ENCODE measurements at regions not wholly inside any gene's neighbourhood (a gene's known extent, or its start where the extent isn't known, plus 50 kb on each side); places are given as distances from the start of the nearest gene placed in this dataset.
"Not testable (repeated sequence)": the region's sequence is repeated elsewhere in the genome, so short reads cannot be mapped to it uniquely, and the experiment has no call there.

DNA sequence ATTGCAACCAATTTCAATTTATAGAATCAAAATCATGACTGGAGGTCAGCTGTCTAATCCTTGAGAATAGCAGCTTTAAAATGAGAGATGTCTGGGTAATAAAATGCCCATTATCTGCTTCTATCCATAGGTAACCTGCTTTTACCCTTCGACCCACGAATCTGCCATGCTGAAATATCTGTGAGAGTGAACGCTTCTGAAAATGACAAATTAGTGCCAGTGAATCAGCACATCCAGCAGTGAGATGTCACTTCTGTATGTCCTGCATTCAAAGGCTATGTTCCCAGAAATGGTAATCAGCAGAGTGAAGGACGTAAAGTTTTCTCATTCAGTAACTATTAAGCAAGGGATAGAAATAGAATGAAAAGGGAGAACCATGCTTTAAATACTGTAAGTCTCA, 532.4 kb upstream of the ITGA1 start:
- H3K4me1 ChIP-seq (ENCODE audit: control insufficient read depth, insufficient read depth, low read length), result no peaks in the 10 kb centered on the region
- no peaks in the 10 kb centered on the region for H3K27me3 ChIP-seq (ENCODE audit: control insufficient read depth, insufficient read depth, low read length)
- no peak for DNase-seq
- H3K36me3 ChIP-seq (ENCODE audit: control insufficient read depth, insufficient read depth, low read length), result no peaks in the 10 kb centered on the region
- H3K4me3 ChIP-seq (ENCODE audit: low read length), result no peak overlapping the region
- H3K9me3 ChIP-seq (replicated peaks; ENCODE audit: control insufficient read depth, low read depth, low read length), result no peaks in the 10 kb centered on the region
- H3K27ac ChIP-seq (ENCODE audit: low read length), result no peak overlapping the region
- no CpG with 5 or more reads among the region's 4 CpGs for WGBS (ENCODE audit: insufficient coverage)

DNA sequence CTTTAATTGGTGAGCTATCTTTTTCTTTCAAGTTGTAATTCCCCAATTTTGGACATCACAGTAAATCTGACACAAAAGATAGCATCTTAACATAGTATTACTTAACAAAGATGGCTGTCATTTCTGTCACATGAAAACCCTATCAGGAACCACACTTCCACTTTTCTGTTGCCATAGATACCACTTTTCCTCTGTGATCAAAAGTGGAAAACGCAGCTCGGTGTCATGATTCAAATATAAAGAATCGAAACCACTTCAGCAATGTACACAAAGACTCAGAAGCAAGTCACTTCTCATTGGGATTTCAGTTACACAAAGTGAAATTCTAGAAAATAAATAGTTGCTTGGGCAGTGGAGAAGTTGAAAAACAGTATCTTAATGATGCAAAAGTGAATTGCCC, 524.9 kb upstream of the ITGA1 start:
- DNase-seq, result no peak
- H3K27ac ChIP-seq (ENCODE audit: low read length), result no peak overlapping the region
- no peaks in the 10 kb centered on the region for H3K4me1 ChIP-seq (ENCODE audit: control insufficient read depth, insufficient read depth, low read length)
- no peaks in the 10 kb centered on the region for H3K9me3 ChIP-seq (replicated peaks; ENCODE audit: control insufficient read depth, low read depth, low read length)
- H3K27me3 ChIP-seq (ENCODE audit: control insufficient read depth, insufficient read depth, low read length), result no peaks in the 10 kb centered on the region
- no peaks in the 10 kb centered on the region for H3K36me3 ChIP-seq (ENCODE audit: control insufficient read depth, insufficient read depth, low read length)
- WGBS (ENCODE audit: insufficient coverage), result no CpG with 5 or more reads among the region's 3 CpGs
- no peak overlapping the region for H3K4me3 ChIP-seq (ENCODE audit: low read length)

DNA sequence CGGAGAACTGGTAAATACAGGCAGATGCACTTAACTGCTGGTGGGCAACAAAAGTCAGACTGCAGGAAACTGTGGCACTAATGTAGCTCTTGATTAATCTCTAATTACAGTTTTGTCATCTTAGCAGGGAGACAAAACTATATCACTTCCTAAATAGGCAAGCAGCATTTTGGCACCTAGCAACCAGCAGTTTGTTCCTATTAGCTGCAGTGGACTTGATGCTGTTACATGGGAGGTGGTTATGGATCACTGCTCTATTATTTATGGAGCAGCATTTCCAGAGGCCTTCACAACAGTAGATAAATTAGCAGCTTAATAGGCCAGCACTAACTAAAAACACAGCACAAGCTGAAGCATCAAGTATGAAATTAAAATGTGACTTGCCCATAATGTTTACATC, 518.3 kb upstream of the ITGA1 start:
- Histone ChIP-seq H3K27me3 (ENCODE audit: control insufficient read depth, insufficient read depth, low read length) (no peaks in the 10 kb centered on the region), H3K4me1 (ENCODE audit: control insufficient read depth, insufficient read depth, low read length) (no peaks in the 10 kb centered on the region), H3K4me3 (ENCODE audit: low read length) (no peak overlapping the region), H3K9me3 (replicated peaks; ENCODE audit: control insufficient read depth, low read depth, low read length) (no peaks in the 10 kb centered on the region), H3K36me3 (ENCODE audit: control insufficient read depth, insufficient read depth, low read length) (no peaks in the 10 kb centered on the region), H3K27ac (ENCODE audit: low read length) (no peak overlapping the region)
- no CpG with 5 or more reads among the region's 1 CpG for WGBS (ENCODE audit: insufficient coverage)
- no peak for DNase-seq

DNA sequence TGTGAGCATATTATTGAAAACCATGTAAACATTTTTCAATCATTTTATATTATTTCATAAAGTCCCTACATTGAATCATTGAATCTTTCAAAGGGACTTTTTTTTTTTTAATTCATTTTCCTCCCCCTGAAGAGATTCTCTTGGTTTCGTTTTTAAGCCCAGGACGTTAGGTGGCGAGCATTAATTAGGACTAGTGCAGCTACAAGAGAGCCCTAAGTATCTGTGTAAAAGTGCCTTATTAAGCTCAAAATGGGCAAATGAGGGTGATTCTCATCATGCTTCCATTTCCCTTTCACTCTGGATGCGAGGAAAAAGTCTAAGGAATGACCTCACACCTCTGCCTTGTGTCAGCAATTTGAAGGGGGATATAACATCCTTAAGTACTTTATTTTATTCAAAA, 517.9 kb upstream of the ITGA1 start:
- H3K4me1 ChIP-seq (ENCODE audit: control insufficient read depth, insufficient read depth, low read length), result no peaks in the 10 kb centered on the region
- H3K27ac ChIP-seq (ENCODE audit: low read length), result no peak overlapping the region
- no peaks in the 10 kb centered on the region for H3K36me3 ChIP-seq (ENCODE audit: control insufficient read depth, insufficient read depth, low read length)
- no peaks in the 10 kb centered on the region for H3K9me3 ChIP-seq (replicated peaks; ENCODE audit: control insufficient read depth, low read depth, low read length)
- no peak for DNase-seq
- no peak overlapping the region for H3K4me3 ChIP-seq (ENCODE audit: low read length)
- no CpG with 5 or more reads among the region's 4 CpGs for WGBS (ENCODE audit: insufficient coverage)
- H3K27me3 ChIP-seq (ENCODE audit: control insufficient read depth, insufficient read depth, low read length), result no peaks in the 10 kb centered on the region

DNA sequence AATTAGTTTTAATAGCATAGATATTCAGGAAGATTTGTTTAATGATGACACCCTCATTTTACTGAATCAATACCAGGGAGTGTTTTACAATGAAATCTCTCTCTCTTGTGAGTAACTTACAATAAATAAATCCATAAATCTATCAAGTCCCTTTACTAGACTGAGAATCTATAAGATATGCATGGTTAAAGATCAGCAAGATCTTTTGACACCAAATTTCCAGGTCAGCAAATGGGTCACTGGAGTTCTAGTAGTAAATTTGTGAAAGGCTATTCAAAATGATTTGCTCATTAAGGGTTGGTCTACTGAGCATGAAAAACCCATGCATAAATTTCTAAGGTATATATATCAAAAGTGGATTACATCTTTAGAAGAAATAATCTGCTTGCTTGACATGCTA, 512.1 kb upstream of the ITGA1 start:
- Histone ChIP-seq H3K27me3 (ENCODE audit: control insufficient read depth, insufficient read depth, low read length) (no peaks in the 10 kb centered on the region), H3K9me3 (replicated peaks; ENCODE audit: control insufficient read depth, low read depth, low read length) (no peaks in the 10 kb centered on the region), H3K36me3 (ENCODE audit: control insufficient read depth, insufficient read depth, low read length) (no peaks in the 10 kb centered on the region), H3K27ac (ENCODE audit: low read length) (no peak overlapping the region), H3K4me3 (ENCODE audit: low read length) (no peak overlapping the region), H3K4me1 (ENCODE audit: control insufficient read depth, insufficient read depth, low read length) (no peaks in the 10 kb centered on the region)
- DNase-seq, result no peak

DNA sequence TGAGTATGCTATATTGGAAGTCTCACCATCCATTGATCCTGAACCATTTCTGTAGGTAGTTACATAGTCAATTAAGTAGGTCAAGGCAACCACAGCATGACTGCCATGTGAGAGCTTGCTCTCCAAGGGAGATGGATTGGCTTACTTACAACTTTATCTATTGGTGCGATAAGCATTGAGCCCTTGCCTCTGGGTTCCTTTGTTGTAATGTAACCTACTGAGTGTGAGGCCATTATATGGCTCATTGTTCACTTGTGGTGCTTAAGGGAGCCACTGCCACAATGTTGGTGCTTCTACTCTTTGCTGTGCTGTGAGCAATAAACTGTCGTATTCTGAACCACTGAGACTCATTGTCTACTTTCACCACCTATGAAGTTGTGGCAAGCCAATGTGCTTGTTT, 510.6 kb upstream of the ITGA1 start:
- no peak for DNase-seq
- WGBS (ENCODE audit: insufficient coverage), result 86% methylated on average over 1 of the region's 2 CpGs
- no peak overlapping the region for H3K27ac ChIP-seq (ENCODE audit: low read length)
- no peak overlapping the region for H3K4me3 ChIP-seq (ENCODE audit: low read length)
- H3K9me3 ChIP-seq (replicated peaks; ENCODE audit: control insufficient read depth, low read depth, low read length), result no peaks in the 10 kb centered on the region
- H3K4me1 ChIP-seq (ENCODE audit: control insufficient read depth, insufficient read depth, low read length), result no peaks in the 10 kb centered on the region
- no peaks in the 10 kb centered on the region for H3K27me3 ChIP-seq (ENCODE audit: control insufficient read depth, insufficient read depth, low read length)
- no peaks in the 10 kb centered on the region for H3K36me3 ChIP-seq (ENCODE audit: control insufficient read depth, insufficient read depth, low read length)

DNA sequence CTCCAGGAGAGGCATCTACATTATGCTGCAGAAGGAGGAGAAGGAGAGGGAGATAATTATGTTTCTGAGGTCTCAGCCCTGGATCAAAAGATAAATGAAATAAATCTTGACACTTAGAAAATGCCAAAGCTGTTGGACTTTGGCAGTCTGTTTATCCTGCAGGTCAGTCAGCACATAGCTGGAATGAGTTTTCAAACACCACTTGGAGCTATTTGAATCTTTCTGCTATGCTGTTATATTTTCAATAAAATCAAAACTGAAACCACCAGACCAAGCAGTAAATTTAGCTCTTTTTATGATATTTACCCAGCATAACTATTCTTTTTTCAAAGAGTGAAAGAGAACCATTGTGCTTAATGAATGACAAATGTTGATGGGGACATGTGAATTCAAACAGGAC, 505.1 kb upstream of the ITGA1 start:
- Histone ChIP-seq H3K27ac (ENCODE audit: low read length) (no peak overlapping the region), H3K36me3 (ENCODE audit: control insufficient read depth, insufficient read depth, low read length) (no peaks in the 10 kb centered on the region), H3K4me1 (ENCODE audit: control insufficient read depth, insufficient read depth, low read length) (no peaks in the 10 kb centered on the region), H3K27me3 (ENCODE audit: control insufficient read depth, insufficient read depth, low read length) (no peaks in the 10 kb centered on the region), H3K9me3 (replicated peaks; ENCODE audit: control insufficient read depth, low read depth, low read length) (no peaks in the 10 kb centered on the region), H3K4me3 (ENCODE audit: low read length) (no peak overlapping the region)
- DNase-seq, result no peak

DNA sequence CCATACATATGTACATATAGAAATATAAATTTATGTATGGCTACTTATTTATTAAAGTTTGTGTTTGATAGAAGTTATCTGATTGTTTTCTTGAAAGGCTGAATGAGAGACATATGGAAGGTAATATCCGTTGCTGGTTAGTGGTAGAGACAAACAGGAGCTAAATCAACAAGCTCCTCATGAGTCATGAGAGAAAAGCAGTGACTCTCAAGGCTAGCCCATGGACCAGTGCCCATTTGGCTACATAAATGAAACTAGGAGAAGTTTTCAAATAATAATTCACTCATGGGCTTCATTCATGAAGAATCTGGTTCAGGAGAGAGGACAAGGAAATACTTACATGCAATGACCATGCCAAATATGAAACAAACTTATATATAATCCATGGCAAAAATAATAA, 504.5 kb upstream of the ITGA1 start:
- no peaks in the 10 kb centered on the region for H3K9me3 ChIP-seq (replicated peaks; ENCODE audit: control insufficient read depth, low read depth, low read length)
- no peaks in the 10 kb centered on the region for H3K27me3 ChIP-seq (ENCODE audit: control insufficient read depth, insufficient read depth, low read length)
- no peak for DNase-seq
- no peaks in the 10 kb centered on the region for H3K4me1 ChIP-seq (ENCODE audit: control insufficient read depth, insufficient read depth, low read length)
- H3K4me3 ChIP-seq (ENCODE audit: low read length), result no peak overlapping the region
- no peaks in the 10 kb centered on the region for H3K36me3 ChIP-seq (ENCODE audit: control insufficient read depth, insufficient read depth, low read length)
- 80% methylated on average over 1 of the region's 1 CpG for WGBS (ENCODE audit: insufficient coverage)
- no peak overlapping the region for H3K27ac ChIP-seq (ENCODE audit: low read length)

DNA sequence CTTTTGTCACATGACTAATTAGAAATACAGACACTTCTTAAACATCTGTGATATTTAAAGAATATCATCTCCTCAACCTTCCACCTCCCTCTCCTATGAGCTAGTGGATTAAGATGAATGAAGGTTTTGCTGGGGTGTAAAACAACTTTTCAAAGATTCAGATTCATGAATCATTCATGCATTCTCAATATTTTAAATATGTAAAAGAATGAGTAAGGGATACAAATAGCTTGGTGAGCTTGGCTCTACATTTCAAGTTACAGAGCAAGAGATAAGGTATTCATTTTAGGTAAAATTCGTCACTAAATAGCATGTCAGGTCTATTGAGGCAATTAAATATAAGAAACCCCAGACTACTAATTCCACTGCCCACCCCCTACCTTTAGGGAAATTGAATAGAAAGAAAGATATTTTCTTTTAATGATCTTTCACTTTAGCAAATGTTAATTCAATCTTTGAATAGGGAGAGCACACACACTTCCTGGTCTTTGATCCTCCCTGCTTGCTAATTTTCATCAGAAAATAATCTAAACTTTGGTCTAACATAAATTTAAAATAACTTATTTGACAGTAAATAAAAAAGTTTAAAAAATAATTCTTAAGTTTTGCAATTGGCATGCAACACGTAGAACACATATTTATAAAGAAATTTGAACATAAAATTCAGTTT, 486.9 kb upstream of the ITGA1 start:
- DNase-seq, result no peak
- Histone ChIP-seq H3K4me1 (ENCODE audit: control insufficient read depth, insufficient read depth, low read length) (no peaks in the 10 kb centered on the region), H3K9me3 (replicated peaks; ENCODE audit: control insufficient read depth, low read depth, low read length) (peaks cover 21% of the 10 kb centered on the region)

DNA sequence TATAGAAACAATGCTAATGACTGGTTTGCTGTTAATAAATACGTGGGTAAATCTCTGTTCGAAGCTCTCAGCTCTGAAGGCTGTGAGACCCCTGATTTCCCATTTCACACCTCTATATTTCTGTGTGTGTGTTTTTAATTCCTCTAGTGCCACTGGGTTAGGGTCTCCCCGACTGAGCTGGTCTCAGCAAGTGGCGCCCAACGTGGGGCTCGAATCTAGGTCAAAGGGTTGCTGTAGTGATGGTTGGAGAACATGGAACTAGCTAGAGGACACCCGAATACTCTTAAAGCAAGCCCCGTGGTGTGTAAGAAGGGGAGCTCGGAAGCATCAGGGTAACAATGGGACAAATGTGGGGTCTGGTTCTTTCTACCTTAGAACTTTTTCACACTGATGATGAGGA, 482.9 kb upstream of the ITGA1 start:
- WGBS (ENCODE audit: insufficient coverage), result 89% methylated on average over 4 of the region's 9 CpGs
- peaks cover 21% of the 10 kb centered on the region for H3K9me3 ChIP-seq (replicated peaks; ENCODE audit: control insufficient read depth, low read depth, low read length)
- H3K4me1 ChIP-seq (ENCODE audit: control insufficient read depth, insufficient read depth, low read length); DNase-seq; H3K27ac ChIP-seq (ENCODE audit: low read length); H3K36me3 ChIP-seq (ENCODE audit: control insufficient read depth, insufficient read depth, low read length); H3K4me3 ChIP-seq (ENCODE audit: low read length); H3K27me3 ChIP-seq (ENCODE audit: control insufficient read depth, insufficient read depth, low read length): not testable (repeated sequence)

More for the DNA sequence above, 486.9 kb upstream of the ITGA1 start:
- WGBS (ENCODE audit: insufficient coverage), result no CpG with 5 or more reads among the region's 2 CpGs
- no peak overlapping the region for H3K27ac ChIP-seq (ENCODE audit: low read length)
- no peaks in the 10 kb centered on the region for H3K27me3 ChIP-seq (ENCODE audit: control insufficient read depth, insufficient read depth, low read length)
- H3K4me3 ChIP-seq (ENCODE audit: low read length), result no peak overlapping the region
- no peaks in the 10 kb centered on the region for H3K36me3 ChIP-seq (ENCODE audit: control insufficient read depth, insufficient read depth, low read length)

DNA sequence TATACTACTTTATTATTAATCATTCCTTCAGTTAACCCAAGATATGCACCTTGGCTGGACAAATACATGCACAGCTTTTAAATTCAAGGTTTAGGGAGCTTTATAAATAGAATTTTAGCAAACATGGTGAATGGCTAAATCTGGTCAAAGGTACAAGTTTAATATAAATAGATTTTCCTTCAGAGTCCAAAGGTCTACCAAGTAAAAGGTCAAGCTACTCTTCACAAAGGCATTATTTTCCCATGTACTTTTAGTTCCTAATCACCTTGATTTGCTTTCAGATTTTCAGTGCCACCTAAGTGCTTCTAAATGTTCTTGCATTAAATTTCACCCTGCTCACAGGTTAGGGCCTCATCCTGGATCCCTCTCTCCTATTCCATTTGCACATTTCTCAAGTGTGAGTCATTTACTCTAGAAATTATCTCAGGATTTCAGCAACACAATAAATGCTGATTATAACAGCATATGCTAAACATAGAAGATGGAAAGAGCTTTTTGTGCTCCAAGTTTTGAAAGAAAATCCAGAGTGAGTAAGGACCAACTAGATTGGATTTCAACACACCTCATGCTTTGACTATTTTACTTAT, 459.4 kb upstream of the ITGA1 start:
- DNase-seq, result no peak
- no peak overlapping the region for H3K27ac ChIP-seq (ENCODE audit: low read length)
- no peaks in the 10 kb centered on the region for H3K27me3 ChIP-seq (ENCODE audit: control insufficient read depth, insufficient read depth, low read length)
- H3K36me3 ChIP-seq (ENCODE audit: control insufficient read depth, insufficient read depth, low read length), result no peaks in the 10 kb centered on the region
- no peaks in the 10 kb centered on the region for H3K4me1 ChIP-seq (ENCODE audit: control insufficient read depth, insufficient read depth, low read length)
- H3K4me3 ChIP-seq (ENCODE audit: low read length), result no peak overlapping the region
- H3K9me3 ChIP-seq (replicated peaks; ENCODE audit: control insufficient read depth, low read depth, low read length), result no peaks in the 10 kb centered on the region

Data from muscle of leg (tissue), 3 donors.